OCI-LY3 (cell line): ENCODE measurements at regions not wholly inside any gene's neighbourhood (a gene's known extent, or its start where the extent isn't known, plus 50 kb on each side); places are given as distances from the start of the nearest gene placed in this dataset.

Experiments used
- EZH2phosphoT487 ChIP-seq: fragments of 200-600 bp; shearing (Covaris generic); IDR thresholded peaks from 2 replicates; pipeline ENCODE4 v1.6.1; 2018; ENCODE audit warnings: antibody characterized with exemption, mixed run types, low read depth
- TF ChIP-seq, protein P1 (sequence below): fragments of 200-600, 300-600 bp; sonication (generic); IDR thresholded peaks from 2 replicates; pipeline ENCODE4 v1.5.1; 2014; ENCODE audit warnings: antibody characterized with exemption, low read length, low read depth

DNA sequence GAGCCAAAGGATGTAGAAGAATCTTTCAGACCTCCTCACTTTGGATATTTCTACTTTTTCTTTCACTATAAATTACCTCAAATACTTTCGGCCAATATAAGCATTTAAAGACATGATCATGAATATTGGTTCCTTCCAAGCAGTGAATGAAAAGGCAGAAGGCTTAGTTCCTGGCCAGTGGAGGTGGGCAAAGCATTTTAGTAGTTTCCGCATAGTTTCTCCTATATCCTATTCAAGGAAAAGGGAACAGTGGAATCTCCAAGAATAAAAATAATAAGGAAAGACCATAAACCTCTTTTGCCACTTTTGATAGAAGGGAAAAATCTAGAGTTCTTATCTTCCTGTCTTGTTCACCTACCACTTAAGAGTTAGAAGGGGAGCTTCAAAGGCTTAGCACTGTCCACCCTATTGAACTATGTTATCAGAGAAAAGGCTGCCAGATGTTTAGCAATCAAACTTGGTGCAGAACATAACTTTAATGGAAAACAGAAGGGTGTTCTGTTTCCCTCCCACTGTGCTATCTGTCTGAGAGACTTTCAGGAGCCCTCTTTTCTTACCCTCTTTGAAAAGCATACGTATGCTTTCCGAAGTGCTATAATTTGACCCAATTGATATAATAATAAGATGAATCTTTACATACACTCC is 155.6 kb upstream of the DPH6 start:
- TF ChIP-seq, protein P1, sequence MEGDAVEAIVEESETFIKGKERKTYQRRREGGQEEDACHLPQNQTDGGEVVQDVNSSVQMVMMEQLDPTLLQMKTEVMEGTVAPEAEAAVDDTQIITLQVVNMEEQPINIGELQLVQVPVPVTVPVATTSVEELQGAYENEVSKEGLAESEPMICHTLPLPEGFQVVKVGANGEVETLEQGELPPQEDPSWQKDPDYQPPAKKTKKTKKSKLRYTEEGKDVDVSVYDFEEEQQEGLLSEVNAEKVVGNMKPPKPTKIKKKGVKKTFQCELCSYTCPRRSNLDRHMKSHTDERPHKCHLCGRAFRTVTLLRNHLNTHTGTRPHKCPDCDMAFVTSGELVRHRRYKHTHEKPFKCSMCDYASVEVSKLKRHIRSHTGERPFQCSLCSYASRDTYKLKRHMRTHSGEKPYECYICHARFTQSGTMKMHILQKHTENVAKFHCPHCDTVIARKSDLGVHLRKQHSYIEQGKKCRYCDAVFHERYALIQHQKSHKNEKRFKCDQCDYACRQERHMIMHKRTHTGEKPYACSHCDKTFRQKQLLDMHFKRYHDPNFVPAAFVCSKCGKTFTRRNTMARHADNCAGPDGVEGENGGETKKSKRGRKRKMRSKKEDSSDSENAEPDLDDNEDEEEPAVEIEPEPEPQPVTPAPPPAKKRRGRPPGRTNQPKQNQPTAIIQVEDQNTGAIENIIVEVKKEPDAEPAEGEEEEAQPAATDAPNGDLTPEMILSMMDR, result no peak
- no peak for TF ChIP-seq EZH2phosphoT487
